ENCODE measurements at regions not wholly inside any gene's neighbourhood (a gene's known extent, or its start where the extent isn't known, plus 50 kb on each side); places are given as distances from the start of the nearest gene placed in this dataset.

DNA sequence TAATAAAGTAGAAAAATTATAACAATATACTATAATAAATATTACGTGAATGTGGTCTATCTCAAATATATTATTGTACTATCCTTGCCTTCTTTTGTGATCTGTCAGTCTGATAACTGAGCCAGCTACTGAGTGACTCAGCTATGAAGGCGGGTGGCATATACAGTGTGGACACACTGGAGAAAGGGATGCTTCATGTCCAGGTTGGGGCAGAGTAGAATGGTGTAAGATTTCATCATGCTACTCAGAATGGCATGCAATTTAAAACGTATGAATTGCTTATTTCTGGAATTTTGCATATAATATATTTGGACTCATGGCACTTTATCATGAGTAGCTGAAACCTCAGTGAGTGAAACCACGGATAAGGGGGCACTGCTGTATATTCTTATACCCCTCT lies 172.9 kb upstream of the TBC1D5 start (continued):
- TF ChIP-seq, protein P1, sequence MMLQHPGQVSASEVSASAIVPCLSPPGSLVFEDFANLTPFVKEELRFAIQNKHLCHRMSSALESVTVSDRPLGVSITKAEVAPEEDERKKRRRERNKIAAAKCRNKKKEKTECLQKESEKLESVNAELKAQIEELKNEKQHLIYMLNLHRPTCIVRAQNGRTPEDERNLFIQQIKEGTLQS (CRISPR knock-in tag; conservative IDR thresholded peaks at IDR 0.05), result no peak
- TF ChIP-seq ETV6 (CRISPR knock-in tag; IDR thresholded peaks at IDR 0.05) (no peak), GTF2I (CRISPR knock-in tag; conservative IDR thresholded peaks at IDR 0.05) (no peak), ZNF121 (CRISPR knock-in tag; IDR thresholded peaks at IDR 0.05) (no peak), TEAD1 (CRISPR knock-in tag; IDR thresholded peaks at IDR 0.05) (no peak), ZNF263 (CRISPR knock-in tag; IDR thresholded peaks at IDR 0.05; ENCODE audit: low read depth) (no peak), ZNF396 (CRISPR knock-in tag; IDR thresholded peaks at IDR 0.05; ENCODE audit: borderline replicate concordance) (no peak), NR1H2 (CRISPR knock-in tag; IDR thresholded peaks at IDR 0.05) (no peak), TP53 (CRISPR knock-in tag; IDR thresholded peaks at IDR 0.05) (no peak)
- TF ChIP-seq, protein P2, sequence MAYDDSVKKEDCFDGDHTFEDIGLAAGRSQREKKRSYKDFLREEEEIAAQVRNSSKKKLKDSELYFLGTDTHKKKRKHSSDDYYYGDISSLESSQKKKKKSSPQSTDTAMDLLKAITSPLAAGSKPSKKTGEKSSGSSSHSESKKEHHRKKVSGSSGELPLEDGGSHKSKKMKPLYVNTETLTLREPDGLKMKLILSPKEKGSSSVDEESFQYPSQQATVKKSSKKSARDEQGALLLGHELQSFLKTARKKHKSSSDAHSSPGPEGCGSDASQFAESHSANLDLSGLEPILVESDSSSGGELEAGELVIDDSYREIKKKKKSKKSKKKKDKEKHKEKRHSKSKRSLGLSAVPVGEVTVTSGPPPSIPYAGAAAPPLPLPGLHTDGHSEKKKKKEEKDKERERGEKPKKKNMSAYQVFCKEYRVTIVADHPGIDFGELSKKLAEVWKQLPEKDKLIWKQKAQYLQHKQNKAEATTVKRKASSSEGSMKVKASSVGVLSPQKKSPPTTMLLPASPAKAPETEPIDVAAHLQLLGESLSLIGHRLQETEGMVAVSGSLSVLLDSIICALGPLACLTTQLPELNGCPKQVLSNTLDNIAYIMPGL (CRISPR knock-in tag; IDR thresholded peaks at IDR 0.05), result no peak
- TF ChIP-seq, protein P3, sequence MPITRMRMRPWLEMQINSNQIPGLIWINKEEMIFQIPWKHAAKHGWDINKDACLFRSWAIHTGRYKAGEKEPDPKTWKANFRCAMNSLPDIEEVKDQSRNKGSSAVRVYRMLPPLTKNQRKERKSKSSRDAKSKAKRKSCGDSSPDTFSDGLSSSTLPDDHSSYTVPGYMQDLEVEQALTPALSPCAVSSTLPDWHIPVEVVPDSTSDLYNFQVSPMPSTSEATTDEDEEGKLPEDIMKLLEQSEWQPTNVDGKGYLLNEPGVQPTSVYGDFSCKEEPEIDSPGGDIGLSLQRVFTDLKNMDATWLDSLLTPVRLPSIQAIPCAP (CRISPR knock-in tag; IDR thresholded peaks at IDR 0.05), result no peak

DNA sequence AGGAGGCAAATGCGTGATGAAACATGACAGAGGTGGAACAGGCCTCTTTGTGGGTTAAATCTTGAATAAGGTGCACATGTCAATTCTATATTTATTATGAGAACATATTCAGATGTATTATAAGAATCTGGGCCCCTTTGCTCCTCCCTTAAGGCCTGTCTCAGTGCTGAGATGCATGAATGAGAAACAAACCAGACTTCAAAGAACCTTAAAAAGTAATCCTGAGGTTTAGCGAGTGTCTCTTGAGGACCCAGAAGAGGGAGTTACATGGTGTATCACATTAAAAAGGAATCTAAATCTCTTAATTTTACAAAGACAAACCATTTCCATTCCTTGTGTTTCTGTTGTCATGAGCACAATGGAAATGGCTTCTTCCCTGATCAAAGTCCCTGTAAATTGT lies 170.9 kb upstream of the TBC1D5 start:
- Mint-ChIP-seq H3K27me3 (ENCODE audit: low read depth) (no peaks in the 10 kb centered on the region), H3K4me1 (peaks cover 39% of the 10 kb centered on the region), H3K36me3 (no peaks in the 10 kb centered on the region), H3K9me3 (no peaks in the 10 kb centered on the region), H3K4me3 (no peak overlapping the region), H3K27ac (no peak overlapping the region)
- TF ChIP-seq, protein P4, sequence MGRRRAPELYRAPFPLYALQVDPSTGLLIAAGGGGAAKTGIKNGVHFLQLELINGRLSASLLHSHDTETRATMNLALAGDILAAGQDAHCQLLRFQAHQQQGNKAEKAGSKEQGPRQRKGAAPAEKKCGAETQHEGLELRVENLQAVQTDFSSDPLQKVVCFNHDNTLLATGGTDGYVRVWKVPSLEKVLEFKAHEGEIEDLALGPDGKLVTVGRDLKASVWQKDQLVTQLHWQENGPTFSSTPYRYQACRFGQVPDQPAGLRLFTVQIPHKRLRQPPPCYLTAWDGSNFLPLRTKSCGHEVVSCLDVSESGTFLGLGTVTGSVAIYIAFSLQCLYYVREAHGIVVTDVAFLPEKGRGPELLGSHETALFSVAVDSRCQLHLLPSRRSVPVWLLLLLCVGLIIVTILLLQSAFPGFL (CRISPR knock-in tag; IDR thresholded peaks at IDR 0.05; ENCODE audit: borderline replicate concordance), result no peak
- TF ChIP-seq NFATC4 (CRISPR knock-in tag; IDR thresholded peaks at IDR 0.05), result no peak
- TF ChIP-seq GABPB1 (CRISPR knock-in tag; IDR thresholded peaks at IDR 0.05), result no peak
- TF ChIP-seq ZNF138 (CRISPR knock-in tag; conservative IDR thresholded peaks at IDR 0.05), result no peak
- no peak for TF ChIP-seq ZNF232 (CRISPR knock-in tag; IDR thresholded peaks at IDR 0.05)
- no peak for TF ChIP-seq TCF7 (CRISPR knock-in tag; IDR thresholded peaks at IDR 0.05; ENCODE audit: low read depth)
- TF ChIP-seq, protein P5, sequence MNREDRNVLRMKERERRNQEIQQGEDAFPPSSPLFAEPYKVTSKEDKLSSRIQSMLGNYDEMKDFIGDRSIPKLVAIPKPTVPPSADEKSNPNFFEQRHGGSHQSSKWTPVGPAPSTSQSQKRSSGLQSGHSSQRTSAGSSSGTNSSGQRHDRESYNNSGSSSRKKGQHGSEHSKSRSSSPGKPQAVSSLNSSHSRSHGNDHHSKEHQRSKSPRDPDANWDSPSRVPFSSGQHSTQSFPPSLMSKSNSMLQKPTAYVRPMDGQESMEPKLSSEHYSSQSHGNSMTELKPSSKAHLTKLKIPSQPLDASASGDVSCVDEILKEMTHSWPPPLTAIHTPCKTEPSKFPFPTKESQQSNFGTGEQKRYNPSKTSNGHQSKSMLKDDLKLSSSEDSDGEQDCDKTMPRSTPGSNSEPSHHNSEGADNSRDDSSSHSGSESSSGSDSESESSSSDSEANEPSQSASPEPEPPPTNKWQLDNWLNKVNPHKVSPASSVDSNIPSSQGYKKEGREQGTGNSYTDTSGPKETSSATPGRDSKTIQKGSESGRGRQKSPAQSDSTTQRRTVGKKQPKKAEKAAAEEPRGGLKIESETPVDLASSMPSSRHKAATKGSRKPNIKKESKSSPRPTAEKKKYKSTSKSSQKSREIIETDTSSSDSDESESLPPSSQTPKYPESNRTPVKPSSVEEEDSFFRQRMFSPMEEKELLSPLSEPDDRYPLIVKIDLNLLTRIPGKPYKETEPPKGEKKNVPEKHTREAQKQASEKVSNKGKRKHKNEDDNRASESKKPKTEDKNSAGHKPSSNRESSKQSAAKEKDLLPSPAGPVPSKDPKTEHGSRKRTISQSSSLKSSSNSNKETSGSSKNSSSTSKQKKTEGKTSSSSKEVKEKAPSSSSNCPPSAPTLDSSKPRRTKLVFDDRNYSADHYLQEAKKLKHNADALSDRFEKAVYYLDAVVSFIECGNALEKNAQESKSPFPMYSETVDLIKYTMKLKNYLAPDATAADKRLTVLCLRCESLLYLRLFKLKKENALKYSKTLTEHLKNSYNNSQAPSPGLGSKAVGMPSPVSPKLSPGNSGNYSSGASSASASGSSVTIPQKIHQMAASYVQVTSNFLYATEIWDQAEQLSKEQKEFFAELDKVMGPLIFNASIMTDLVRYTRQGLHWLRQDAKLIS (CRISPR knock-in tag; IDR thresholded peaks at IDR 0.05; ENCODE audit: borderline replicate concordance), result no peak
- no peak for TF ChIP-seq ZNF396 (CRISPR knock-in tag; IDR thresholded peaks at IDR 0.05; ENCODE audit: borderline replicate concordance)
- TF ChIP-seq ZBTB21 (CRISPR knock-in tag; IDR thresholded peaks at IDR 0.05; ENCODE audit: borderline replicate concordance), result no peak
- TF ChIP-seq, protein P6, sequence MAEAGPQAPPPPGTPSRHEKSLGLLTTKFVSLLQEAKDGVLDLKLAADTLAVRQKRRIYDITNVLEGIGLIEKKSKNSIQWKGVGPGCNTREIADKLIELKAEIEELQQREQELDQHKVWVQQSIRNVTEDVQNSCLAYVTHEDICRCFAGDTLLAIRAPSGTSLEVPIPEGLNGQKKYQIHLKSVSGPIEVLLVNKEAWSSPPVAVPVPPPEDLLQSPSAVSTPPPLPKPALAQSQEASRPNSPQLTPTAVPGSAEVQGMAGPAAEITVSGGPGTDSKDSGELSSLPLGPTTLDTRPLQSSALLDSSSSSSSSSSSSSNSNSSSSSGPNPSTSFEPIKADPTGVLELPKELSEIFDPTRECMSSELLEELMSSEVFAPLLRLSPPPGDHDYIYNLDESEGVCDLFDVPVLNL (CRISPR knock-in tag; IDR thresholded peaks at IDR 0.05; ENCODE audit: borderline replicate concordance, low read depth), result no peak
- ATAC-seq (no peak), DNase-seq (ENCODE audit: low spot score) (no peak)
- ChIA-PET CTCF (no interaction called here), POLR2A (no interaction called here)

Data from WTC11 (cell line).